ENCODE measurements at regions not wholly inside any gene's neighbourhood (a gene's known extent, or its start where the extent isn't known, plus 50 kb on each side); places are given as distances from the start of the nearest gene placed in this dataset.

DNA sequence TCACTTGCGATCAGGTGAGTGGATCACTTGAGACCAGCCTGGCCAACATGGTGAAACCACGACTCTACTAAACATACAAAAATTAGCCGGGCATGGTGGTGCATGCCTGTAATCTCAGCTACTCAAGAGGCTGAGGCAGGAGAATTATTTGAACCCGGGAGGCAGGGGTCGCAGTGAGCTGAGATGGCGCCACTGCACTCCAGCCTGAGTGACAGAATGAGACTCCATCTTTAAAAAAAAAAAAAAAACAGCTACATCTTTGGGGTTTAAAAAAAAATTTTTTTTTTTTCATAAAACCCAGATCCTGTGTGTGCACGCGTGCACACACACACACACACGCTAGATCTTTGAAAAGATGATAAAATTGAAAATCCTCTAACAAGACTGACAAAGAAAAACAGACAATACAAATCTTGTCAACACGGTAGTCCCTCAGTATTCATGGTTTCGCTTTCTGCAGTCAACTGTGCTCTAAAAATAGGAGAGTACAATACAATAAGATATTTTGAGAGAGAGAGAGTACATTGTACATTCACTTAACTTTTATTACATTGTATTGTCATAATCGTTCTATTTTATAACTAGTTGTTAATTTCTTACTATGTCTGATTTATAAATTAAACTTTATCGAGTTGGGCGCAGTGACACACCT is 295.3 kb upstream of the RGS6 start:
- peak; percentile 12 for DNase-seq (ENCODE audit: low read depth)
- TF ChIP-seq, protein P1, sequence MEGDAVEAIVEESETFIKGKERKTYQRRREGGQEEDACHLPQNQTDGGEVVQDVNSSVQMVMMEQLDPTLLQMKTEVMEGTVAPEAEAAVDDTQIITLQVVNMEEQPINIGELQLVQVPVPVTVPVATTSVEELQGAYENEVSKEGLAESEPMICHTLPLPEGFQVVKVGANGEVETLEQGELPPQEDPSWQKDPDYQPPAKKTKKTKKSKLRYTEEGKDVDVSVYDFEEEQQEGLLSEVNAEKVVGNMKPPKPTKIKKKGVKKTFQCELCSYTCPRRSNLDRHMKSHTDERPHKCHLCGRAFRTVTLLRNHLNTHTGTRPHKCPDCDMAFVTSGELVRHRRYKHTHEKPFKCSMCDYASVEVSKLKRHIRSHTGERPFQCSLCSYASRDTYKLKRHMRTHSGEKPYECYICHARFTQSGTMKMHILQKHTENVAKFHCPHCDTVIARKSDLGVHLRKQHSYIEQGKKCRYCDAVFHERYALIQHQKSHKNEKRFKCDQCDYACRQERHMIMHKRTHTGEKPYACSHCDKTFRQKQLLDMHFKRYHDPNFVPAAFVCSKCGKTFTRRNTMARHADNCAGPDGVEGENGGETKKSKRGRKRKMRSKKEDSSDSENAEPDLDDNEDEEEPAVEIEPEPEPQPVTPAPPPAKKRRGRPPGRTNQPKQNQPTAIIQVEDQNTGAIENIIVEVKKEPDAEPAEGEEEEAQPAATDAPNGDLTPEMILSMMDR (IDR thresholded peaks at IDR 0.05; ENCODE audit: insufficient read depth, low read depth, low read length, missing control alignments), result no peak
- H3K4me3 ChIP-seq (ENCODE audit: low read depth, low read length), result no peak overlapping the region

DNA sequence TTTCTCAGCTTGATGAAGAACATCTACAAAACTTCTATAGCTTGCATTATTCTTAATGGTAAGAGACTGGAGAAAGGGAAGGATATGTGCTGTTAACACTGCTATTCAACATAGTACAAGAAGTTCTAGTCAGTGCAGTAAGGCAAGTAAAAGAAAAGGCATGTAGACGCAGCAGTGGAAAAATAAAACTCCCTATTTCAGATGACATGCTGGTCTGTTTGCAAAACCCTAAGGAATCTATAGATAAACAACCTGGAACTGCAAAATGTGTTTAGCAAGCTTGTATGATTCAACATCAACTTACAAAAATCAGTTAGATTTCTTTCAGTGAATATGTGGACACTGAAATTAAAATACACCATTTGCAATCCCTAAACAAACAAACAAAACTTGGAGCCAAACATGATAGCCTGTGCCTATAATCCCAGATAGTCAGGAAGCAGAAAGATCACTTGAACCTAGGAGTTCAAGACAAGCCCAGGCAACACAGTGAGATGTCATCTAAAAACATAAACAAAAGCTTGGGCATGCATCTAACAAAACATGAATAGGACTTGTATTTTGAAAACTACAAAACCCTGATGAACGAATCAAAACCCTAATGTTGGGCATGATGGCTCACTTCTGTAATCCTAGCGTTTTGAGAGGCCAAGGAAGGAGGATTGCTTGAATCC is 293.6 kb upstream of the RGS6 start:
- TF ChIP-seq, protein P1 (IDR thresholded peaks at IDR 0.05; ENCODE audit: insufficient read depth, low read depth, low read length, missing control alignments), result no peak
- no peak for DNase-seq (ENCODE audit: low read depth)
- no peak overlapping the region for H3K4me3 ChIP-seq (ENCODE audit: low read depth, low read length)

DNA sequence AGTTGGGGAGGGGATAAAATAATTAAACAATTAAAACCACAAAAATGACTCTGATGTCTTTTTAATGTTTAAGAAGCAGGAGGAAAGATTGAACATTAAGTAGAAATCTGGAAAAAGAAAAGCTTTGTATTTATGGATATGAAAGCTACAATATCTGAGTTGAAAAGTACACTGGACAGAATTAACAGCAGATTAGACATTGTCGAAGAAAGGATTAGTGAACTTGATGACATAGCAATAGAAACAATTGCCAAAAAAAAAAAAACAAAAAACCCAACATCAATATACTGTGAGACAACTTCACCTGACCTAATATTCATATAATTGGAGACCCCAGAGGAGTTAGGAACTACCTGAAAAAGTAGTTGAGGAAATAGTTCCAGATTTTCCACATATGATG is 289.5 kb upstream of the RGS6 start:
- no peak for DNase-seq (ENCODE audit: low read depth)
- H3K4me3 ChIP-seq (ENCODE audit: low read depth, low read length), result no peak overlapping the region
- TF ChIP-seq, protein P1 (IDR thresholded peaks at IDR 0.05; ENCODE audit: insufficient read depth, low read depth, low read length, missing control alignments), result no peak

DNA sequence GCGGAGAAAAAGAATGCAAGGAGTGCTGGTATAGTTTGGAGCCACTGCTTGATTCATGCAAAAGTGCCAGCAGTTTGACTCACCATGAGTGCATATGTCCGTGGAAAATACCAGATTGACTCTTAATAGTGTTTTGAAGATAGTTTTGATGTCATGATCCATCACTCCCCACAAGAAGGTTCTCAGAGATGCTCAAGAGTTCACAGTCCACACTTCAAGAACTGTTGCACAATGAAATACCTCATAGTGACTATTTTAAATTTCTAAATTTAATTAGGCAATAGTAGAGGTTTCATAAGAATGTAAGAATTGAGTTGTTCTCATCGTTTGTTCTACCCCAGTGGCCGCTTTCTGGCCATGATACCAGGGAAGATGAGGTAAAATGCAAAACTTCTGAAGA is 286.6 kb upstream of the RGS6 start:
- no peak for DNase-seq (ENCODE audit: low read depth)
- TF ChIP-seq, protein P1 (IDR thresholded peaks at IDR 0.05; ENCODE audit: insufficient read depth, low read depth, low read length, missing control alignments), result no peak
- no peak overlapping the region for H3K4me3 ChIP-seq (ENCODE audit: low read depth, low read length)

DNA sequence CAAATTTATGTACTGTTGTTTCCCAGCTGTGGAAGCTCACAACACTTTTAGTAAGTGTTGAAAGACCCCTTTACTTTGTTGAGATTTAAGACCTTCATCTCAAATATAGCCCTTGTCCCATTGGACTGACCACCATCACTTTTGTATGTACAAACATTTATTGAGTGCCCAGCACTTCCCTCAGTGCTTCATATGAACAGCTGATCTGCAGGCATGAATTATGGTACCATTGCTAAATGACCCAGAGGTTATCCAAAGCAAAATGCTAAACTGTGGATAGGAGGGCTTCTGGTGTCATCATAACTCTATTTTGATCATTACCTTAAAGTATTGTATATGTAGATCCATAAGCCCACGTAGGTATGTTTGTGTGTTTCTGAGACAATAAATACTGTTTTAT is 285.7 kb upstream of the RGS6 start:
- DNase-seq (ENCODE audit: low read depth), result no peak
- TF ChIP-seq, protein P1 (IDR thresholded peaks at IDR 0.05; ENCODE audit: insufficient read depth, low read depth, low read length, missing control alignments), result no peak
- H3K4me3 ChIP-seq (ENCODE audit: low read depth, low read length), result no peak overlapping the region

DNA sequence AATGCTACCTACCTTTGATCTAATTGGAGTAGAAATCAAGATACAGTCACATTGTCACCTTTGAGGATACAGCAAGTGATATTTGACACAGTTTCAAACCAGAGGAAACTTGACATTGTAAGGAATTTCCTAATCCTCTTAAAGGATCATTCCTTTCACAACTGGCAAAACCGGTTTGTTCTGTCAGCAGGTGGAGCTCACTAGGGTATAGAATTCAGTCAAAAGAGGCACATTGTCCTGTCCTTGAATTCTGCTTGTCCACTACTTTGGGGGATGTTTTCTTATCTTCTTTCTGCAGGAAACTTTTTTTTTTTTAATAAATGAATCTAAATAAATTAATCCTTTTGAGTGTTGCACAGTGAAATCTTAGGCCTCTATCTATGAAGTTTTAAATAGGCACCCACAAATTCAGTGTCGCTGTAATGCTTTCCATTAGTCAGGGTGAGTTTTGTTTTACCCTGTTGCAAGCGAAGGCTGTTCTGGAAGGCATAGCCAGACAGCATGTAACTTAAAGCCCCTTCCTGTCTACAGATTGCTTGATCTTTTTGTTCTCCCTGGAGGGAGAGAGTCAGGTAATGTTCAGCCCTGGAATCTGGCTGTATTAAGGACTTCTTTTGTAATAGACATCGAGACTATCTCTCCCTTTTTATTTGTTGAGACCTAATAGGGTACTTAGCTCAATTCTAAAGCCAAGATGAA is 285.0 kb upstream of the RGS6 start:
- DNase-seq (ENCODE audit: low read depth), result no peak
- no peak overlapping the region for H3K4me3 ChIP-seq (ENCODE audit: low read depth, low read length)
- TF ChIP-seq, protein P1 (IDR thresholded peaks at IDR 0.05; ENCODE audit: insufficient read depth, low read depth, low read length, missing control alignments), result no peak
